PC-3 (cell line): ENCODE measurements at regions not wholly inside any gene's neighbourhood (a gene's known extent, or its start where the extent isn't known, plus 50 kb on each side); places are given as distances from the start of the nearest gene placed in this dataset.
A peak's percentile ranks its signal among the peaks of the same experiment; 100 is the strongest.

Source experiments
- ATAC-seq: fragments of 200-7000 bp; cut with Tn5 transposase; 2 replicates; pipeline ENCODE4 v1.9.1; 2020; ENCODE audit warnings: mild to moderate bottlenecking, moderate library complexity
- BruUV-seq: library from RNA; stranded (reverse); fragments of 400-500 nt; replicated peaks from 2 replicates; lab custom pipeline; 2021; lab: Mats Ljungman, UMichigan
- CTCF ChIA-PET: fragments of 300-600 bp; sonication (Branson Sonifier 250); formaldehyde crosslinking; loops from one replicate; lab custom pipeline; 2022; ENCODE audit warnings: antibody characterized with exemption; lab: Charles Lee
- POLR2A ChIA-PET: fragments of 300-600 bp; sonication (Branson Sonifier 250); formaldehyde crosslinking; loops from one replicate; lab custom pipeline; 2022; ENCODE audit warnings: antibody characterized with exemption; ENCODE audit not compliant: unreplicated experiment; lab: Charles Lee
- DNase-seq: peaks from one replicate; pipeline ENCODE4 v3.0.0-alpha.2; 2015
- H2AFZ ChIP-seq: fragments of 300-600 bp; sonication (generic); 2 replicates; pipeline ENCODE4 v1.6.0; 2016; ENCODE audit warnings: antibody characterized with exemption, low read length
- H3F3A ChIP-seq: fragments of 300-600 bp; sonication (generic); one replicate; pipeline ENCODE4 v1.6.0; 2017; ENCODE audit warnings: antibody characterized with exemption, low read length, control low read depth, mild to moderate bottlenecking; ENCODE audit not compliant: unreplicated experiment
- H3K27ac ChIP-seq: fragments of 300-600 bp; sonication (generic); 2 replicates; pipeline ENCODE4 v1.5.1; 2016; ENCODE audit warnings: mild to moderate bottlenecking, low read length
- H3K27me3 ChIP-seq: fragments of 300-600 bp; sonication (generic); 2 replicates; pipeline ENCODE4 v1.6.1; 2016; ENCODE audit warnings: low read length, mixed read lengths
- H3K36me3 ChIP-seq: fragments of 300-600 bp; sonication (generic); 2 replicates; pipeline ENCODE4 v1.6.1; 2016; ENCODE audit warnings: low read depth, mixed run types, low read length, mixed read lengths
- H3K4me1 ChIP-seq: fragments of 300-600 bp; sonication (generic); 2 replicates; pipeline ENCODE4 v1.5.1; 2016; ENCODE audit warnings: low read length; ENCODE audit not compliant: insufficient read depth
- H3K4me2 ChIP-seq: fragments of 300-600 bp; sonication (generic); 2 replicates; pipeline ENCODE4 v1.6.0; 2016; ENCODE audit warnings: low read length
- H3K4me3 ChIP-seq: fragments of 300-600 bp; sonication (generic); 2 replicates; pipeline ENCODE4 v1.5.1; 2016; ENCODE audit warnings: mild to moderate bottlenecking, low read length, mixed read lengths
- H3K79me2 ChIP-seq: fragments of 300-600 bp; sonication (generic); 2 replicates; pipeline ENCODE4 v1.6.1; 2017; ENCODE audit warnings: low read length, mixed read lengths
- H3K9ac ChIP-seq: fragments of 300-600 bp; sonication (generic); 2 replicates; pipeline ENCODE4 v1.6.0; 2016; ENCODE audit warnings: mild to moderate bottlenecking, low read length
- H3K9me2 ChIP-seq: fragments of 300-600 bp; sonication (generic); replicated peaks from 2 replicates; pipeline ENCODE4 v1.6.1; 2016; ENCODE audit warnings: mixed run types, low read length, mixed read lengths
- H3K9me3 ChIP-seq: fragments of 300-600 bp; sonication (generic); 2 replicates; pipeline ENCODE4 v1.6.1; 2016; ENCODE audit warnings: low read length, mixed read lengths
- H4K20me1 ChIP-seq: fragments of 300-600 bp; sonication (generic); 2 replicates; pipeline ENCODE4 v1.6.1; 2016; ENCODE audit warnings: low read length, mixed read lengths
- CTCF ChIP-seq: fragments of 300-600 bp; sonication (generic); conservative IDR thresholded peaks from 2 replicates; pipeline ENCODE4 v1.5.1; 2017; ENCODE audit warnings: antibody characterized with exemption, low read depth, mild to moderate bottlenecking, low read length
- EZH2 ChIP-seq: fragments of 300-600 bp; sonication (generic); IDR thresholded peaks from one replicate; pipeline ENCODE4 v1.6.1; 2017; ENCODE audit warnings: antibody characterized with exemption, mild to moderate bottlenecking, low read length; ENCODE audit not compliant: unreplicated experiment
- EZH2phosphoT487 ChIP-seq: fragments of 300-600 bp; sonication (generic); IDR thresholded peaks from 2 replicates; pipeline ENCODE4 v1.6.1; 2018; ENCODE audit warnings: mild to moderate bottlenecking, antibody characterized with exemption, low read length, borderline replicate concordance
- intact Hi-C: fragments of 100-400 bp; cut with micrococcal nuclease; formaldehyde crosslinking; loops from 2 replicates; pipeline ENCODE4 v1.9.0; 2023

GRCh38 chr5:18032744-18033143 lies 398.5 kb downstream of the TAF11L14 start:
- intact Hi-C loops: no loop called here
- Histone ChIP-seq H3K27me3 (no peaks in the 10 kb centered on the region), H4K20me1 (no peaks in the 10 kb centered on the region), H2AFZ (no peak overlapping the region), H3K9me3 (no peaks in the 10 kb centered on the region), H3K9me2 (no peaks in the 10 kb centered on the region), H3K36me3 (no peaks in the 10 kb centered on the region), H3K4me3 (no peak overlapping the region), H3K4me2 (no peak overlapping the region), H3F3A (no peaks in the 10 kb centered on the region), H3K27ac (no peak overlapping the region), H3K4me1 (no peaks in the 10 kb centered on the region), H3K79me2 (no peaks in the 10 kb centered on the region), H3K9ac (no peak overlapping the region)
- ChIA-PET CTCF (no interaction called here), POLR2A (no interaction called here)
- no peak for TF ChIP-seq CTCF
- no peak for TF ChIP-seq EZH2phosphoT487
- TF ChIP-seq EZH2: no peak
- ATAC-seq: no peak
- BruUV-seq: no TSS peak
- DNase-seq: no peak

GRCh38 chr5:18036531-18036930 lies 402.3 kb downstream of the TAF11L14 start:
- POLR2A ChIA-PET: no interaction called here
- H3K4me2 ChIP-seq: no peak overlapping the region
- H4K20me1 ChIP-seq: no peaks in the 10 kb centered on the region
- H3K4me3 ChIP-seq: no peak overlapping the region
- H3K79me2 ChIP-seq: no peaks in the 10 kb centered on the region
- H2AFZ ChIP-seq: no peak overlapping the region
- ATAC-seq (no peak), DNase-seq (no peak)
- no peaks in the 10 kb centered on the region for H3K4me1 ChIP-seq
- intact Hi-C loops: no loop called here
- TF ChIP-seq CTCF: no peak
- no peak overlapping the region for H3K27ac ChIP-seq
- H3K9ac ChIP-seq: no peak overlapping the region
- H3K36me3 ChIP-seq: no peaks in the 10 kb centered on the region
- no peaks in the 10 kb centered on the region for H3F3A ChIP-seq
- no peaks in the 10 kb centered on the region for H3K9me3 ChIP-seq
- no peaks in the 10 kb centered on the region for H3K9me2 ChIP-seq
- BruUV-seq: no TSS peak
- CTCF ChIA-PET: no interaction called here
- H3K27me3 ChIP-seq: no peaks in the 10 kb centered on the region

GRCh38 chr5:18037718-18038117 lies 403.5 kb downstream of the TAF11L14 start:
- Histone ChIP-seq H3K9ac (no peak overlapping the region), H3K79me2 (no peaks in the 10 kb centered on the region), H3K4me2 (no peak overlapping the region), H3F3A (no peaks in the 10 kb centered on the region), H3K9me3 (no peaks in the 10 kb centered on the region), H3K36me3 (no peaks in the 10 kb centered on the region), H4K20me1 (no peaks in the 10 kb centered on the region), H2AFZ (no peak overlapping the region), H3K27me3 (no peaks in the 10 kb centered on the region), H3K27ac (no peak overlapping the region), H3K9me2 (no peaks in the 10 kb centered on the region), H3K4me1 (no peaks in the 10 kb centered on the region), H3K4me3 (no peak overlapping the region)
- POLR2A ChIA-PET: no interaction called here
- intact Hi-C loops: no loop called here
- ATAC-seq (peak; percentile 55), DNase-seq (peak; percentile 60)
- no TSS peak for BruUV-seq
- CTCF ChIA-PET: no interaction called here
- TF ChIP-seq CTCF (no peak), EZH2phosphoT487 (no peak), EZH2 (no peak)
